KOPT-K1 (cell line): ENCODE measurements at regions not wholly inside any gene's neighbourhood (a gene's known extent, or its start where the extent isn't known, plus 50 kb on each side); places are given as distances from the start of the nearest gene placed in this dataset.

Experiments used
- H3K27ac ChIP-seq: fragments of 200-600 bp; sonication (generic); 2 replicates; pipeline ENCODE4 v1.5.1; 2016; ENCODE audit warnings: antibody characterized with exemption, mild to moderate bottlenecking, low read depth, low read length; ENCODE audit not compliant: poor library complexity, severe bottlenecking
- H3K36me3 ChIP-seq: fragments of 200-600 bp; sonication (generic); 2 replicates; pipeline ENCODE4 v1.5.1; 2017; ENCODE audit warnings: antibody characterized with exemption, mild to moderate bottlenecking, low read length, moderate library complexity; ENCODE audit not compliant: insufficient read depth
- H3K9me3 ChIP-seq: fragments of 200-600 bp; sonication (generic); 2 replicates; pipeline ENCODE4 v1.5.1; 2017; ENCODE audit warnings: antibody characterized with exemption, low read length, mild to moderate bottlenecking; ENCODE audit not compliant: insufficient read depth, poor library complexity, severe bottlenecking

DNA sequence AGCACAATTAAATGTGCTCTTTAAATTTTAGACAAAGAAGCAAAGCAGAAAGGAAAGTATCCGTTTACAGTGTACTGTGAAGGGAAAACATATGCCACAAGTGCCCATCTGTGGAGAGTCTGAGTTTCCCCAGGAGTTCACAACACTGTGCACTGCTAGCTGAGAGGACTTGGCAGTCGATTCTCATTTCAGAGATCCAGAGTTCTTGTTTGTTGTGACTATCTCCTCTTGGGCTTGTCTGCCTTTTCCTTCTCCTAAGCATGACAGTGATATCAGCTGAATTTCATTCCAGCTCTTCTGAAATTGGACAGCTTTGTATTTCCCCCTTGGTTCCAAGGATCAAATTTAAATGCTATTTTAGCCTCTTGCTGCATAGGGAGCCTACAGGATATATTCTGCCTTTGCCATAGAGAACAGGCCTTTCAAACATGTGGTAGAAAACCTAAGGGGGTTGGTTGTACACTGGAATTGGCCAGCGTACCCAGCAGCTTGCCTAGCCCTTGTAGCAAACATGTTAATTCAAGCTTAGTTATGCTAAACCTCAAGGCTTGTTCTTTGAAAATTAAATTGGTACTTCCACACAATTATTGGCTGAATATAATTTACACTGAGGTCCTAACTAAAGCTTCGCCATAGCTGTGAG lies 259.2 kb upstream of the NOVA1 start:
- Histone ChIP-seq H3K36me3 (no peaks in the 10 kb centered on the region), H3K9me3 (no peaks in the 10 kb centered on the region), H3K27ac (no peak overlapping the region)

DNA sequence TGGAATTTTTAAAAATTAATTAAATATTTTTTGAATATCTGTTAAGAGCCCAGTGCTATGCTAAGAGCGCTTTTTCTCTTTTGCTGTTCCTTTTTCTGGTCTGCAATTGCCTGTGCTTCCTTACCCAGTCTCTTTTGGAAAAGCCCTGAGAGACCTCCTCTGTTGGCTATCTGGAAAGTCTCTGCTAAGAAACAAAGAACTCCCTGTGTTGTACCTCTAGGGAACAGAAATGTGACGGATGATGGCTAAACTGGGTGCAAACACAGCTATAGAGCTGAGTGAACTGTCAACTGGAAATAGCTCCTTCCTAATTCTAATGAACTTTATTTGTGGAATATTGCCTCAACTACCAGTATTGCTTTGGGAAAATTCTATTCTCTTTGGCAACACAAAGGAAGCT lies 261.6 kb upstream of the NOVA1 start:
- no peaks in the 10 kb centered on the region for H3K9me3 ChIP-seq
- no peak overlapping the region for H3K27ac ChIP-seq
- H3K36me3 ChIP-seq: no peaks in the 10 kb centered on the region

DNA sequence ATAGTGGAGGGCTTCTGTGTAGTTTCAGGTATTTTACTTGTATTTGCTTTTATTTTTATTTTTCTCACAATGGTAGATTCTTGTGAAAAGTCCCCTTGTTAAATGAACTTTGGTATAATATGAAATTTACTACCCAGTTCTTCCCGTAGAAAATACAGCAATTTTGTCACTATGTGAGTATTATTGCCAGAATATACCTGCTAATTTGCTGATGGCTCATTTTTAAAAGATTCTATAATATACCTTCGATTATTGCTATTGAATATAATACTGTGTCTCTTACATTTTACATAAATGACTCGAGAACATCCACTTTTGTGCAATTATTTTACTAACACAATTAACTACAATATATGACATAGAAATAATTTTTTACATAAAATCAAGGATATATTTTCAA lies 262.3 kb upstream of the NOVA1 start:
- H3K36me3 ChIP-seq: no peaks in the 10 kb centered on the region
- H3K9me3 ChIP-seq: no peaks in the 10 kb centered on the region
- no peak overlapping the region for H3K27ac ChIP-seq

DNA sequence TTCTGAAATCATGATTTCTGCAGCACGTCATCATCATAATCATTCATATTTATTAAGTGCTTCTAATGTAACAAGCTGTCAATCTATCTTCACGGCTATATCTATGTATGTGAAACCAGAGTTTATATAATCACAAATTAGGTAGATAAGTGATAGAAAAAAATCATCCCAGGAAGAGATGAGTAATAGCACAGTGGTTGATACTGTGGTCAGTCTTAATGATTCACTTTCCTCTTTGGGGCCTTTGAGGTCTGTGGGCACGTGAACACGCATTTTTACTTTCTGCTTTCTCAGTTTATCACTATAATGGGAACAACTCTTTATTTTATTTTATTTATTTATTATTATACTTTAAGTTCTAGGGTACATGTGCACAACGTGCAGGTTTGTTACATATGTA lies 265.9 kb upstream of the NOVA1 start:
- no peak overlapping the region for H3K27ac ChIP-seq
- H3K36me3 ChIP-seq: no peaks in the 10 kb centered on the region
- no peaks in the 10 kb centered on the region for H3K9me3 ChIP-seq

DNA sequence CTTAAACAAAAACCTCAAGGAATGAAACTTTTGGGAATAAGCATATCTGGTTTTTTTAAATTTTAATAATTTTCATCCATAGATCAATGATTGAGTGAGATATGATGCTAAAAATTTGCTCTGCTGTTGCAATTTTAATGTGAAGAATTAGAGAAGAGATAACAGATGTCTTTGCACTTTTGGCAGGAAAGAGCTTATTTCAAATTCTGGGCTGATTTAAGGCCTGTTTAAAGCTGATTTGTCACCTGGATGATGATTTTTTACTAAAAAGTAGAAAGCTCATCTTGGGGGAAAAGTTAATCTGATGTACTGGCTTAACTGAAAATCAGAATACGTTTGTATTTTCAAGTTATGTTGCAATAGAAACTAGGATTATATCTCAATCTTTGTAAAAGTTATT lies 268.9 kb upstream of the NOVA1 start:
- no peaks in the 10 kb centered on the region for H3K9me3 ChIP-seq
- H3K36me3 ChIP-seq: no peaks in the 10 kb centered on the region
- H3K27ac ChIP-seq: no peak overlapping the region

DNA sequence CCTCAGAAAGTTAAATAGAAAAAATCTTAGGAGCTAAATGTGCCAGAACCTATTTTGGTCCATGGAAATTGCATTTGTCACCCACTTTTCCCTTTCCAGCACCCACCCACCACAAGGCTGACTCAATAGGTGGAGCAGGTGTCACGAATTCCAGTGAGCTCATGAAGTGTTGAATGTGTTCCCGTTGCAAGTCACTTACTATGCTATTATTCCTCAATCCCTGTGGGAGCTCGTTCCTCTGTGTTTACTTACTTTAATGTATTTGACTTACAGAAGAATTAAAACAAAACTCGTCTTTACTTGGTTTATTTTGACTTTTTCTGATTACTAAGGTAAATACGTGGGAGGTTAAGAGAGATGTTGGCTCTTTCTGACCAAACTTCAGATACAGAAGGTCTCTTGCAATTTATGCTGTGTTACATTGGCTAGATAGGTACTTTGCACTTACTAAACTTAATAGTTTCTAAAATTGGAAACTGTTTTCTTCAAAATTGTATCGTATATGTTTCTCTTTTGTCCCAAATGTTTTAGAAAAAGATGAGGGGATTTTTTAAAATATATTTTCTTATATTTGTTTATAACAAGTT lies 269.4 kb upstream of the NOVA1 start:
- no peak overlapping the region for H3K27ac ChIP-seq
- no peaks in the 10 kb centered on the region for H3K9me3 ChIP-seq

DNA sequence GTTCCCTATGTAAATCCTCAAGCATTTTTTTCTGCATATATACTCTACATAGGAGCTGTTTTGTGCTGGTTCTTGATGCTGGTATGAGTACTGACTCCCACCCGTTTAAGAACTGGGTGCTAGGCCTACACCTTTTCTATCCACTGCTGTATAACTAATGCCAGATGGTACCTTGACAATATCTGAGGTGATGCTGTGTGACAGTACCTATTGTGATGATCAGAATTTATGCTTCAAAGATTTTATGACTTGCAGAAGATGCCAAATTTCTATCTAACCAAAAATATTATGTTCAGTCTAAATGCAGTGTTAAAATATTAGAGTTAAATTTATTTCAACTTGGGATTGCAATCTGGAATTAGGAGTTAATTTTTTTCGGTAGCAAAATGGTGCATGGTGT lies 272.3 kb upstream of the NOVA1 start:
- Histone ChIP-seq H3K9me3 (no peaks in the 10 kb centered on the region), H3K27ac (no peak overlapping the region), H3K36me3 (no peaks in the 10 kb centered on the region)

More for the DNA sequence above, 269.4 kb upstream of the NOVA1 start:
- H3K36me3 ChIP-seq: no peaks in the 10 kb centered on the region

DNA sequence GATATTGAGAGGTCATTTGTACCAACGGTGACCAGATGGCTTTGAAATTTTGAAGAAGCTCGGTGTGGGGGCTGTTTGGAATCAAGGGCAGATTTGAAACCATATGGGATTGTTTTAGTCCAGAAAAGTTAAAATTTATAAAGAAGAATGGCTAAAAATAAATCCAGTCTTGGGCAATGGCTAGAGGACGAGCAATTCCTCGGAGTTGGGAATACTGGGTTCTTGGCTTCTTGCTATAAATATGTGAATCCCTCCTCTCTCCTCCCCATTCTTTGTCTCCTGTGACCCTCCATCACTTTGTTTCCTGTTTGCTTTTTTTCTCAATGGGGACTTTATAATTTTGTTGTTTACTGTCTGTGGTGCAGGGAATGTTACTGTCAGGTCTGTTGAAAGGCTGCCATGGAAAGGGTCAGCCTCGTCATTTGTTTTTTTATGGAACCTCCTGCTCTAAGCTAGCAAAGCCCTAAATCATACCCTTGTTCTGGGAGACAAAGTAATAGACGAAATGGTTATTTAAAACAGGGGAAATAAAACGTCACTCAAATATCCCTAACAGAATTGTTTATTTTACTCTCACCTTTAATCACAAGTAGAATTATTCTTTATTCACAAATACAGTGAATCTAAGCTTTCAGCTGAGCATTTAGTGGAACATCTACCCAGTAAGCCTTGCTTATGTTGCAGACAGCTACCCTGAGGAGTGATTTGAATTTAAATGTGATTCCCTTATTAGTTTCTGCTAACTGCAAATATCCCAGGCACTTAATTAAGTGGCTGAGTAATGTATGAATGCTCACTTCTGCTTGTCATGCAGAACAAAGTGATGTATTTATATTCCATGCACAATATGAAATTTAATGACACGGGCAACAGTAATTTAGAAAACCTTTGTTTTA lies 273.1 kb upstream of the NOVA1 start:
- H3K9me3 ChIP-seq: no peaks in the 10 kb centered on the region
- no peak overlapping the region for H3K27ac ChIP-seq
- H3K36me3 ChIP-seq: no peaks in the 10 kb centered on the region

DNA sequence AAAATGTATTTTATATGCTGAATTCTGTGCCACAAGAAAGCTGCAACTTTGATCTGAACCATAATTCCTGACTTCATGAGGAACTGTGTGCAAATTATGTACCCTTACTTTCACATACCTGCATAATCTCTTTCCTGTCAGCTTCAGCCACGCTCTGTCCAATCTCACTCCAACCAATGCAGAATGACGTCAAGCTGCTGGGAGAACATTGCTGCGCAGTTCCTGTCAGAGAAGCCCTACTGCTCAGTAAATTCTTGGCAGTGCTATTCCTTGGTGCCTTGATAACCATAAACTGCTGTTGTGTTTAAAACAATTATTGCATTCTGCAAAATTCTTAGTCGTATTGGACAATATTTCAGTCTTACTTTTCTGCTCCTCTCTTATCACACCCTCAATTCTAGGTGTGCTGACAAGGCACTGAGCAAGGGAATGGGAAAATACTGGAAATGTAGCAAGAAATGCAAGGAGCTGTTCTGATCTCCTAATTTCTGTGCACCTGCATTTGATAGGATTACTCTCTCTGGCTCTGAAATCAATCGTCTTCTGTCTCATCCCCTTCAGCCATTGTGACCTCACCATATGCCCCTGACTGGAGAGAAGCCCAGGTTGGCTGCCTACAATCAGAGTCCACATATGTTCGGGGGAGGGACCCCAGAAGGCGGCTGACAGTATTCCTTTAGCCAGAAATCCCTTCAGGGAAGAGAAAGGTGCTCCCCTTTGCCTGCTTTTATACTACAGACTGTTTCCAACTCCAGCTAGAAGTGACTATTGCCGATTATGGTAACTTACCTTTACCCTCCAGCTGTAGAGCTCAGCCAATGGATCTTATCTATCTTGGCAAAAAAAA lies 274.9 kb upstream of the NOVA1 start:
- Histone ChIP-seq H3K9me3 (no peaks in the 10 kb centered on the region), H3K36me3 (no peaks in the 10 kb centered on the region), H3K27ac (no peak overlapping the region)

DNA sequence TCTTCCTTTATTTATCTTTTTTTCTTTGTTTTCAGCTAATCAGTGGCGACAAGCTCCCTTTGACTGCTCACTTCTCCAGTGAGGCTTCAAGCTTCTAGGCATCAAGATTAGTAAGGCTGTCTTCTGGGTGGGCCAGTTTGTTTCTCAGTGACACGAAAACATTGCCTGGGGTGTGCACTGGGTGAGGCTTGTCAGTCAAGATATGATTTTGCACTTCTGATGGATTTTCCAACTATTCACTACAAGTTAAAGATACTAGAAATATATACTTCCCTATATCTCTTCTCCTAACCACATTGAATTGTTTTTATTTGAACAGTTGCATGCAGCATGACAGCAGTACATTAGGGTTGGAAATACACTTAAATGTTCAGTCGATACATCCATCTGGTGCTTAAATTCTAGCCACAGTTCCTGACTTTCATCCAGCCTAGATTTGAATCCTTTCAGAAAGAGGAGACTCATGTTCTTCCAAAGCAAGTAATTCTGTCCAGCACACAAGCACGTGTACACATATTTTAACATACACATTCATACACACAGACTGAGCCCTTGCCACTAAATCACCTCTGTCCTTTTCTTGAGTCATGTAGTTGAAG lies 275.6 kb upstream of the NOVA1 start:
- Histone ChIP-seq H3K27ac (no peak overlapping the region), H3K36me3 (no peaks in the 10 kb centered on the region), H3K9me3 (no peaks in the 10 kb centered on the region)

DNA sequence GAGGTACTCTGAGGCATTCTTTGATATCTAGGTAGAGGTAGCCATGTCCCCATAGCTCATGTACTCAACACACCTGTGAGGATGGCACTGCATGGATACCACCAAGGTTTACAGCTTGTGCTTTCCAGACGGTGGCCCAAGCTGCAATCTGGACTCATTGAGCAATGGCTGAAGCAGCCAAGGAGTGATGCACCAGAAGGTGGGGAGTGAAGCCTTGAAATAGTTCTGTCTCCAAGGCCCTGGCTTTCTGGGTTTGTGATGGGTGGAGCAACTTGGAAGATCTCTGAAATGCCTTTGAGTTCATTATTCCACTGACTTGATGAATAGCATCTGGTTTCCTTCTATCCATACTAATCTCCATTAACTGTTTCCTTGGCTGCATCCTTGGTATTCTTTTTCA lies 290.0 kb upstream of the NOVA1 start:
- H3K36me3 ChIP-seq: no peaks in the 10 kb centered on the region
- no peaks in the 10 kb centered on the region for H3K9me3 ChIP-seq
- H3K27ac ChIP-seq: no peak overlapping the region

DNA sequence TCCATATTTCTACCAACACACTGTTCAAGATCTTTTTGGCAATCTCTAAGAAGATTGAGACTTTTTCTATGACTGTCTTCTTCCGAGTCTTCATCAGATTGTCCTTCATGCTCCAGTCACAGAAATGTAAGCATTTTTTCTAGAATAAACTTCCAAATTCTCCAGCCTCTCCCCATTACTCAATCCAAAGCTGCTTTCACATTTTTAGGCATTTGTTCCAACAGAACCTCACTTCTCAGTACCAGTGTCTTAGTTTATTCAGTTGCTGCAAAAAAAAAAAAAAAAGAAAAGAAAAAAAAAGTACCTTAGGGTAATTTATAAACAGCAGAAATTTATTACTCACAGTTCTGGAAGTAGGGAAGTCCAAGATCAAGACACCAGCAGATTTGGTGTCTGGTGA lies 290.8 kb upstream of the NOVA1 start:
- H3K36me3 ChIP-seq: no peaks in the 10 kb centered on the region
- H3K27ac ChIP-seq: no peak overlapping the region
- H3K9me3 ChIP-seq: no peaks in the 10 kb centered on the region

DNA sequence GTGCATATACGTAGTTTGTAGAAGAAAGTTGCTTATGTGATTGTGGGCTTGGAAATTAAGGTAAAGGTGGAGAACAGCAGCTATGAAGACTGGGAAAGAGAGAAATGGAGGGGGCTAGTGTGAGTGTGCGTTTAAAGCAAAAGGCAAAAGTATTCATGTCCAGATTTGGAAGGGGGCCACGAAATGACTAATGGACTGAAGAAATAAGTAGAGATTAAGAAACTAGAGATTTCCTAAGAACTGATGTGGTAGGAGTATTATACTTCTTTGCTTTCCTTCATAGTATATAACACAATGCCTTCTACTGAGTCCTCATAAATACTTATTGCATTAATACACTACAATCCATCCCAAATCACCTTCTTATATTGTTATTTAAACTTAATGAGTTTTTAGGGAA lies 298.6 kb upstream of the NOVA1 start:
- Histone ChIP-seq H3K9me3 (no peaks in the 10 kb centered on the region), H3K27ac (no peak overlapping the region), H3K36me3 (no peaks in the 10 kb centered on the region)

DNA sequence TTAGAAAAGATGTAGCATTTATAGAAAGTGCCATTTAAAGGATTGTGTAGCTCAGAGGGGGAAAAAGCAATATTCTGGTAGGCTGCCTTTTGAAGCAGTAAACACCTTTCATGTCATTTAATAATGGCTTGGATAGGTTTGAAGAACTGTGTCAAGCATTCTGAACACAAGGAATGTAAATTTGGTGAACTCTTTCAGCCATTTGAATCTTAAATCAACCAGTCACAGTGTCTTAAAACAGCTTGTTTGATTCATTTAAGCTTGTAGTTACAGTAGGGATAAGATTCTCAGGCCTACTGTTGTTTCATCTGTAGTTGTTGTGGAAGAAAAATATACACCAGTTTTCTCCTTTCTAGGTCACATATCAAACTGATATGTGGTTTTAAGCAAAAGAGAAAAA lies 299.4 kb upstream of the NOVA1 start:
- Histone ChIP-seq H3K36me3 (no peaks in the 10 kb centered on the region), H3K9me3 (no peaks in the 10 kb centered on the region), H3K27ac (no peak overlapping the region)

DNA sequence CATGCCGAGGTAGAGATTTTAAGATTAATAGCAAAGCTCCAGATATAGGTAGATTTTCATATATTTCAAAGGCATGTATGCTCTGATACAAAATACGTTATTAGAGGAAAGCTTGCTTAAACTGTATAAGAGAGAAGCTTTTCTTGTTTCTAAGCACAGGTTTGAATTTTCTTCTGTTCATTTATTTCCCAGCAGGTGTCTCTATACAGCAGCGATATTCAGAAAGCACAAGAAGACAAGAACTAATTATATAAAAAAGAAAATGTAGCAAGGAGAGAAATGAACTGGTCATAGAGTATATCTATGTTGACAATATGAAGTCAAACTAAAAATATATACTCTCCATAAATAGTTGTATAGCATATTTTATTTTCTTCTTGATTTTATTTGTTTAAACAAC lies 307.4 kb upstream of the NOVA1 start:
- H3K27ac ChIP-seq: no peak overlapping the region
- no peaks in the 10 kb centered on the region for H3K9me3 ChIP-seq
- no peaks in the 10 kb centered on the region for H3K36me3 ChIP-seq
